ENCODE measurements at regions not wholly inside any gene's neighbourhood (a gene's known extent, or its start where the extent isn't known, plus 50 kb on each side); places are given as distances from the start of the nearest gene placed in this dataset.

- TF ChIP-seq, protein P1, sequence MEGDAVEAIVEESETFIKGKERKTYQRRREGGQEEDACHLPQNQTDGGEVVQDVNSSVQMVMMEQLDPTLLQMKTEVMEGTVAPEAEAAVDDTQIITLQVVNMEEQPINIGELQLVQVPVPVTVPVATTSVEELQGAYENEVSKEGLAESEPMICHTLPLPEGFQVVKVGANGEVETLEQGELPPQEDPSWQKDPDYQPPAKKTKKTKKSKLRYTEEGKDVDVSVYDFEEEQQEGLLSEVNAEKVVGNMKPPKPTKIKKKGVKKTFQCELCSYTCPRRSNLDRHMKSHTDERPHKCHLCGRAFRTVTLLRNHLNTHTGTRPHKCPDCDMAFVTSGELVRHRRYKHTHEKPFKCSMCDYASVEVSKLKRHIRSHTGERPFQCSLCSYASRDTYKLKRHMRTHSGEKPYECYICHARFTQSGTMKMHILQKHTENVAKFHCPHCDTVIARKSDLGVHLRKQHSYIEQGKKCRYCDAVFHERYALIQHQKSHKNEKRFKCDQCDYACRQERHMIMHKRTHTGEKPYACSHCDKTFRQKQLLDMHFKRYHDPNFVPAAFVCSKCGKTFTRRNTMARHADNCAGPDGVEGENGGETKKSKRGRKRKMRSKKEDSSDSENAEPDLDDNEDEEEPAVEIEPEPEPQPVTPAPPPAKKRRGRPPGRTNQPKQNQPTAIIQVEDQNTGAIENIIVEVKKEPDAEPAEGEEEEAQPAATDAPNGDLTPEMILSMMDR (IDR thresholded peaks at IDR 0.05): no peak
- TF ChIP-seq NR2C2 (CRISPR knock-in tag; IDR thresholded peaks at IDR 0.05): no peak
- TF ChIP-seq ZNF263 (CRISPR knock-in tag; IDR thresholded peaks at IDR 0.05; ENCODE audit: low read depth): no peak
- TF ChIP-seq ZNF423 (CRISPR knock-in tag; IDR thresholded peaks at IDR 0.05): no peak
Observed at GRCh38 chr1:213602796-213603486, 384.8 kb upstream of the PROX1 start.
